CD4-positive, alpha-beta memory T cell (primary cell): ENCODE measurements at regions not wholly inside any gene's neighbourhood (a gene's known extent, or its start where the extent isn't known, plus 50 kb on each side); places are given as distances from the start of the nearest gene placed in this dataset.

Experiments used
- CTCF ChIA-PET: fragments of 350-600 bp; sonication (Branson Sonifier 250); formaldehyde crosslinking; loops from one replicate; lab custom pipeline; 2021; ENCODE audit warnings: inconsistent platforms; ENCODE audit not compliant: partially characterized antibody; lab: Charles Lee
- POLR2A ChIA-PET: fragments of 350-600 bp; sonication (Branson Sonifier 250); formaldehyde crosslinking; loops from one replicate; lab custom pipeline; 2021; ENCODE audit not compliant: partially characterized antibody; lab: Charles Lee
- DNase-seq, 5 donors: peaks; one replicate each; pipeline versions ENCODE4 v3.0.0 to v3.0.0-alpha.2; 2020 to 2022; ENCODE audit warnings: mixed read lengths in 1 of 5
- H3K27ac ChIP-seq: one replicate; pipeline ENCODE4 v1.7.0; 2013; ENCODE audit warnings: low read depth, low read length
- H3K27me3 ChIP-seq: 2 replicates; pipeline ENCODE4 v1.7.0; 2013; ENCODE audit warnings: mild to moderate bottlenecking, low read length, moderate library complexity; ENCODE audit not compliant: insufficient read depth
- H3K36me3 ChIP-seq: 2 replicates; pipeline ENCODE4 v1.7.0; 2013; ENCODE audit warnings: mild to moderate bottlenecking, low read length, moderate library complexity; ENCODE audit not compliant: insufficient read depth
- H3K4me1 ChIP-seq: 2 replicates; pipeline ENCODE4 v1.7.0; 2013; ENCODE audit warnings: mild to moderate bottlenecking, low read length, moderate library complexity; ENCODE audit not compliant: insufficient read depth
- H3K4me3 ChIP-seq, 2 donors: one replicate each; pipeline ENCODE4 v1.7.0; 2013; ENCODE audit warnings: low read length in 2 of 2, mild to moderate bottlenecking in 1 of 2
- H3K9me3 ChIP-seq, 2 donors: one replicate each; pipeline ENCODE4 v1.7.0; 2013; ENCODE audit warnings: low read length in 2 of 2, control low read depth in 1 of 2; ENCODE audit not compliant: control insufficient read depth in 1 of 2
- H3K27ac Mint-ChIP-seq, 7 donors: one replicate each; pipeline ENCODE4 v1.8.0; 2020 to 2021; ENCODE audit warnings: mixed read lengths in 7 of 7, mild to moderate bottlenecking in 6 of 7, inconsistent platforms in 3 of 7, moderate library complexity in 3 of 7
- H3K27me3 Mint-ChIP-seq, 2 donors: one replicate each; pipeline ENCODE4 v1.8.0; 2020 to 2021; ENCODE audit warnings: mixed read lengths in 2 of 2
- H3K36me3 Mint-ChIP-seq, 2 donors: one replicate each; pipeline ENCODE4 v1.8.0; 2020 to 2021; ENCODE audit warnings: mixed read lengths in 2 of 2, inconsistent platforms in 1 of 2, mild to moderate bottlenecking in 1 of 2
- H3K4me1 Mint-ChIP-seq, 4 donors: one replicate each; pipeline ENCODE4 v1.8.0; 2020 to 2021; ENCODE audit warnings: mixed read lengths in 4 of 4, mild to moderate bottlenecking in 1 of 4
- H3K4me3 Mint-ChIP-seq, 8 donors: one replicate each; pipeline ENCODE4 v1.8.0; 2020 to 2021; ENCODE audit warnings: mixed read lengths in 8 of 8, mild to moderate bottlenecking in 7 of 8, moderate library complexity in 6 of 8, inconsistent platforms in 3 of 8
- H3K9me3 Mint-ChIP-seq, 8 donors: one replicate each; pipeline ENCODE4 v1.8.0; 2020 to 2021; ENCODE audit warnings: mixed read lengths in 8 of 8, mild to moderate bottlenecking in 5 of 8, inconsistent platforms in 3 of 8, moderate library complexity in 1 of 8
- intact Hi-C: fragments of 100-400 bp; cut with micrococcal nuclease; formaldehyde crosslinking; loops from one replicate; pipeline ENCODE4 v1.15.1; 2023

DNA sequence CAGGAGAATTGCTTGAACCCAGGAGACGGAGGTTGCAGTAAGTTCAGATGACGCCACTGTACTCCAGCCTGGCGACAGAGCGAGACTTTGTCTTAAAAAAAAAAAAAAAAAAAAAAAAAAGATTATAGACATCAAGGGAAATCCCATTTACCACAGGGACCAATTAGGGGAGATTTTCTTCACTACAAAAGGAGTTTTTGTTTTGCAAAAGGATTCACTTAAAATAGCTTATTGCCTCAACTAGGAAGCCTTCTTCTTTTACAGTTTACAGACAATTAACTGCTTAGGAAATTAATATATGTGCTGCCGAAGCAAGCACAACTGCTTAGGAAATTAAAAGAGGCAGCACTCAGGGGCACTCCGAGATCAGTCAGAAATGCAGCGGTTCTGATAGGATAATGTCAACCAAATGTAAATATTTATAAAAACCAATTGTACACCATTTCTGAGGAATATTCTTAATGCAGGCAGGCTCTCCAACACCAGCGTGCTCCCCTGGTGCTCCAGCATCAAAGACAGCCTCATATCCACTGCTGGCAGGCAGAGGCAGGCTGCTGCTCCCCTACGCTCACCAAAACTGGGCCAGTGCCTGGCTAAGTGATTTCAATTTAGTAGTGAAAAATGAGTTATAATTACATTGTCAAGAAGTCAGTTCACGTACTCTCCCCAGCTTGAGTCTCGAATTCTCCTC lies 107.9 kb upstream of the RAB4A start:
- Mint-ChIP-seq H3K4me3 (no peak overlapping the region), H3K9me3 (no peaks in the 10 kb centered on the region), H3K4me1 (peaks cover 0 to 4% (median under 1%) of the 10 kb centered on the region in 4 donors), H3K36me3 (no peaks in the 10 kb centered on the region), H3K27ac (no peak overlapping the region), H3K27me3 (peaks cover 3 to 7% of the 10 kb centered on the region in 2 donors)
- H3K9me3 ChIP-seq = no peaks in the 10 kb centered on the region
- POLR2A ChIA-PET = no interaction called here
- intact Hi-C loops = no loop called here
- H3K27ac ChIP-seq = no peak overlapping the region
- H3K36me3 ChIP-seq = no peaks in the 10 kb centered on the region
- no peak overlapping the region for H3K4me3 ChIP-seq
- H3K27me3 ChIP-seq = no peaks in the 10 kb centered on the region
- H3K4me1 ChIP-seq = no peaks in the 10 kb centered on the region
- DNase-seq = no peak
- CTCF ChIA-PET = no interaction called here

DNA sequence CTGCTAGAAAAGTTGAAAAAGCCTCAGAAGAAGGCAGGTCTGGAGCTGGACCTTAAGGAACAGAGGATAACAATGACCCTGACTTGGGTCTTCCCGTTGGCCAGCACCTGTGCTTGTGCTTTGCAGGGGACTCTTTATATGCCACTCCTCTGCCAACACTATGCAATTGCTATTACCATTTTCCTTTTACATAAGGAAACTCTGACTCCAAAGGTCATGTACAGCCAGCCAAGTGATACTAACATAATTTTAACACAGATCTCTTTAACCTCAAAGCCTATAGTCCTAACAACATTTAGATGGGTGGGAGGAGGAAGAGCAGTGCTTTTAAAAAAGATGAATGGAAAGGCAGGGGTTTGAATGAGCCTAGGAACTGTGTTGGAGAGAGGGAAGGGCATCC lies 106.6 kb upstream of the RAB4A start:
- no peak for DNase-seq
- Mint-ChIP-seq H3K27ac (no peak overlapping the region), H3K36me3 (no peaks in the 10 kb centered on the region), H3K4me1 (peaks cover 0 to 4% (median under 1%) of the 10 kb centered on the region in 4 donors), H3K27me3 (peaks cover 3 to 7% of the 10 kb centered on the region in 2 donors), H3K9me3 (no peaks in the 10 kb centered on the region), H3K4me3 (no peak overlapping the region)
- H3K4me1 ChIP-seq = no peaks in the 10 kb centered on the region
- no peak overlapping the region for H3K4me3 ChIP-seq
- ChIA-PET CTCF (no interaction called here), POLR2A (no interaction called here)
- intact Hi-C loops = no loop called here
- no peak overlapping the region for H3K27ac ChIP-seq
- no peaks in the 10 kb centered on the region for H3K36me3 ChIP-seq
- no peaks in the 10 kb centered on the region for H3K9me3 ChIP-seq
- H3K27me3 ChIP-seq = no peaks in the 10 kb centered on the region

DNA sequence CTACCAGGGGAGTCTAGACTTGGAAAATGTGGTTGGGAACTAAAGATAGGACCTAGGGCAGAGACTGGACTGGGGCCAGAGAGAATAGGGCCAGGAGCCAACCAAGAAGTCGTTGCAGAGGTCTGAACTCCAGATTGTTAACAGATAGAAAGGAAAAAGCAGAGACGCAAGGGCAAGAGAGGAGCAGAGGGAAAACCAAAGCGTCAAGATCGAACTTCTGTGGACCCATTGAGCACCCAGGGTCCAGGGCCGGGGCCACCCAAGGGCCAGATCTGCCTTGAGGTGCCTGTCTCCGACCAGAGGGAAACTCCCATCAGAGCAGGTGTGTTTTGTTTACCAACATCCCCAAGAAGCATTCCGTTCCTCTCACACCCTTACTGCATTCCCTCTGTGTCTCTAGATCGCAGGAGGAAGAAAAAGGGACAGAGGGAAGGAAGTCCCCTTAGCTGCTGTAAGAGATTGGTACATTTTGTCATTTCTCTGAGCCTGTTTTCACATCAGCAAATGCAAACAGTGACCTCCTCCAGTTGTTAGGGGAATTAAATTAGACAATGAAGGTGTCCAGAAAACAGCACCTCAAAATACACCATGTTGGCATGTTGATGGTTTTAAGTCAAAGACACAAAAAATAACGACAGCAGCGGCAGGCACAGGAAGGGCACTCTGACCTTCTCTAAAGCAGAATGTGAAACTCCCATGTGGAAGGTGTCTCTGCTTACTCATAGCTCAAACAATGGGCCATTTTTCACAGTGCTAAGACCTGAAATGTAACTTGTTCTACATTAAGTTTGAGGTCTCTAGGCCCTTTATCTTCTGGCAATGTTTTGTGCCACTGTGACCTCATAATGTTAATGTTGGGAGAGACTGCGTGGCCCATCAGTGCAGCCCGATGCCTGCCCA lies 105.8 kb upstream of the RAB4A start:
- Histone ChIP-seq H3K36me3 (no peaks in the 10 kb centered on the region), H3K4me1 (no peaks in the 10 kb centered on the region), H3K27me3 (no peaks in the 10 kb centered on the region), H3K27ac (no peak overlapping the region), H3K4me3 (no peak overlapping the region), H3K9me3 (no peaks in the 10 kb centered on the region)
- POLR2A ChIA-PET = no interaction called here
- H3K9me3 Mint-ChIP-seq = no peaks in the 10 kb centered on the region
- intact Hi-C loops = no loop called here
- H3K27me3 Mint-ChIP-seq = peaks cover 3 to 7% of the 10 kb centered on the region in 2 donors
- no peak overlapping the region for H3K4me3 Mint-ChIP-seq
- no peak overlapping the region for H3K27ac Mint-ChIP-seq
- peaks cover 0 to 4% (median under 1%) of the 10 kb centered on the region in 4 donors for H3K4me1 Mint-ChIP-seq
- CTCF ChIA-PET = interaction anchor here (0.6 kb wide), 1 partner anchor 222 kb away, joined by 4 read pairs; no protein-coding TSS in a partner anchor
- no peak for DNase-seq
- no peaks in the 10 kb centered on the region for H3K36me3 Mint-ChIP-seq

GRCh38 chr1:229167318-229167717 lies 103.6 kb upstream of the RAB4A start:
- no peaks in the 10 kb centered on the region for H3K36me3 ChIP-seq
- Mint-ChIP-seq H3K27ac (no peak overlapping the region), H3K36me3 (no peaks in the 10 kb centered on the region), H3K9me3 (no peaks in the 10 kb centered on the region), H3K4me3 (no peak overlapping the region), H3K27me3 (peaks cover 3 to 7% of the 10 kb centered on the region in 2 donors), H3K4me1 (peaks cover 0 to 7% (median 1%) of the 10 kb centered on the region in 4 donors)
- ChIA-PET POLR2A (no interaction called here), CTCF (interaction anchor here (1.5 kb wide), 1 partner anchor 60 kb away, joined by 5 read pairs; no protein-coding TSS in a partner anchor)
- no peaks in the 10 kb centered on the region for H3K9me3 ChIP-seq
- no peaks in the 10 kb centered on the region for H3K27me3 ChIP-seq
- H3K4me3 ChIP-seq = no peak overlapping the region
- intact Hi-C loops = no loop called here
- H3K4me1 ChIP-seq = no peaks in the 10 kb centered on the region
- no peak for DNase-seq
- no peak overlapping the region for H3K27ac ChIP-seq

GRCh38 chr1:229169399-229169798 lies 101.5 kb upstream of the RAB4A start:
- Histone ChIP-seq H3K36me3 (no peaks in the 10 kb centered on the region), H3K4me3 (no peak overlapping the region), H3K27ac (no peak overlapping the region), H3K4me1 (no peaks in the 10 kb centered on the region), H3K9me3 (no peaks in the 10 kb centered on the region), H3K27me3 (no peaks in the 10 kb centered on the region)
- ChIA-PET CTCF (no interaction called here), POLR2A (interaction anchor here (1.2 kb wide), 1 partner anchor 14 kb away, joined by 3 read pairs; no protein-coding TSS in a partner anchor)
- intact Hi-C loops = no loop called here
- H3K27me3 Mint-ChIP-seq = peaks cover 1 to 8% of the 10 kb centered on the region in 2 donors
- H3K4me3 Mint-ChIP-seq = no peak overlapping the region
- H3K9me3 Mint-ChIP-seq = no peaks in the 10 kb centered on the region
- peaks cover 0 to 7% (median 1%) of the 10 kb centered on the region in 4 donors for H3K4me1 Mint-ChIP-seq
- H3K27ac Mint-ChIP-seq = peak overlapping the region in 1 of 7 donors; percentile 13
- no peaks in the 10 kb centered on the region for H3K36me3 Mint-ChIP-seq
- DNase-seq = no peak

GRCh38 chr1:229170274-229170673 lies 100.6 kb upstream of the RAB4A start:
- H3K27me3 Mint-ChIP-seq = peaks cover 1 to 8% of the 10 kb centered on the region in 2 donors
- no peak overlapping the region for H3K4me3 Mint-ChIP-seq
- no peaks in the 10 kb centered on the region for H3K9me3 Mint-ChIP-seq
- Histone ChIP-seq H3K4me3 (no peak overlapping the region), H3K9me3 (no peaks in the 10 kb centered on the region), H3K27ac (no peak overlapping the region), H3K36me3 (no peaks in the 10 kb centered on the region), H3K4me1 (no peaks in the 10 kb centered on the region), H3K27me3 (no peaks in the 10 kb centered on the region)
- no peaks in the 10 kb centered on the region for H3K36me3 Mint-ChIP-seq
- H3K27ac Mint-ChIP-seq = no peak overlapping the region
- intact Hi-C loops = no loop called here
- peaks cover 0 to 5% (median under 1%) of the 10 kb centered on the region in 4 donors for H3K4me1 Mint-ChIP-seq
- no peak for DNase-seq
- ChIA-PET POLR2A (interaction anchor here (1.2 kb wide), 1 partner anchor 15 kb away, joined by 3 read pairs; no protein-coding TSS in a partner anchor), CTCF (no interaction called here)

DNA sequence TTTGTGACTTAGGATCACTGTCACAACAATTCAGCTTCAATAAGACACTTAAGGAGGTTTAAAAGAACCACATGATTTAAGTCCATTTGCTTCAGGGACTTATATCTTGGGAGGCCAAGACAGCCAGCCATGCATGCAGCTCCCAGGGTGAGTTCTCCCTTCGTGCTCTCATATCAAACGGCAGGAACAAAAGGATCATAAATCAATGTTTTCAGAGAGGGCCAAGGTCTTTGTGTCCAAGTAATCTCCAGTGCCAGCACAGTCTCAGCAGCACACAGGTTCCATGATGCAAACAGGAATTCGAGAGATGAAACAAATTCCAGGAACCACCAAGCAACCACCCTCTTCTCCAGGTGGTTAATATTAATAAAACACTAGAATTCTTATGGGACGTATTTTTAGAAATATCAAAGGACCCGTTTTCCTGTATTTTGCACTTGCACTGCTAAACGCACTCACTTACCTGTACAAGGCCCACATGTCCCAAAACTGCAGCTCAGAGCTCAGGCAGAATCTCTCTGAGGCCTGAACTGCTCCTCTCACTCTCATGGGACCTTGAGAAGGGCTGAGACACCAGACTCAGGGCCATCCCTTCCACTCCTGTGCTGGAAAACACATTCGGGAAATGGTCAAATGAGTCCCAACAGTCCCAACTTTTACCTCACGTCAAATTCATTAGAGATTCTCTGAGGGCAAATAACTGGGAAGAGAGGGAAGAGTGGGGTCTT lies 100.0 kb upstream of the RAB4A start:
- H3K9me3 Mint-ChIP-seq = no peaks in the 10 kb centered on the region
- ChIA-PET CTCF (no interaction called here), POLR2A (no interaction called here)
- intact Hi-C loops = no loop called here
- H3K27me3 Mint-ChIP-seq = peaks cover 1 to 8% of the 10 kb centered on the region in 2 donors
- H3K4me3 ChIP-seq = no peak overlapping the region
- H3K4me3 Mint-ChIP-seq = no peak overlapping the region
- no peak for DNase-seq
- H3K4me1 ChIP-seq = no peaks in the 10 kb centered on the region
- H3K36me3 Mint-ChIP-seq = no peaks in the 10 kb centered on the region
- H3K9me3 ChIP-seq = no peaks in the 10 kb centered on the region
- no peaks in the 10 kb centered on the region for H3K36me3 ChIP-seq
- H3K27ac ChIP-seq = no peak overlapping the region
- H3K27ac Mint-ChIP-seq = no peak overlapping the region
- no peaks in the 10 kb centered on the region for H3K27me3 ChIP-seq
- peaks cover 0 to 3% (median under 1%) of the 10 kb centered on the region in 4 donors for H3K4me1 Mint-ChIP-seq
